Epithelial cell of prostate (primary cell): ENCODE measurements at regions not wholly inside any gene's neighbourhood (a gene's known extent, or its start where the extent isn't known, plus 50 kb on each side); places are given as distances from the start of the nearest gene placed in this dataset.

ENCODE experiments used
- DNase-seq: peaks from one replicate; pipeline ENCODE4 v3.0.0-alpha.2; 2011; ENCODE audit warnings: low read depth, low spot score
- H3K27ac ChIP-seq: fragments of 450-650 bp; 2 replicates; pipeline ENCODE4 v1.5.1; 2017; ENCODE audit warnings: mild to moderate bottlenecking

- no peak overlapping the region for H3K27ac ChIP-seq
- DNase-seq, result no peak
Measured at GRCh38 chr16:13391337-13391736, 489.9 kb downstream of the SHISA9 start.

- no peak overlapping the region for H3K27ac ChIP-seq
- no peak for DNase-seq
Measured at GRCh38 chr16:13392341-13392740, 490.9 kb downstream of the SHISA9 start.

GRCh38 chr16:13393816-13394215 is 492.4 kb downstream of the SHISA9 start:
- no peak overlapping the region for H3K27ac ChIP-seq
- DNase-seq, result no peak

GRCh38 chr16:13394488-13394887 is 493.1 kb downstream of the SHISA9 start:
- no peak overlapping the region for H3K27ac ChIP-seq
- no peak for DNase-seq

GRCh38 chr16:13397126-13397525 is 495.7 kb downstream of the SHISA9 start:
- no peak for DNase-seq
- no peak overlapping the region for H3K27ac ChIP-seq

- H3K27ac ChIP-seq, result no peak overlapping the region
- DNase-seq, result no peak
Measured at GRCh38 chr16:13401641-13402040, 500.2 kb downstream of the SHISA9 start.

- no peak for DNase-seq
Measured at GRCh38 chr16:13402601-13403000, 501.2 kb downstream of the SHISA9 start.

GRCh38 chr16:13403326-13403725 is 501.9 kb downstream of the SHISA9 start:
- no peak for DNase-seq
- no peak overlapping the region for H3K27ac ChIP-seq

More at GRCh38 chr16:13402601-13403000, 501.2 kb downstream of the SHISA9 start:
- H3K27ac ChIP-seq, result no peak overlapping the region

- no peak overlapping the region for H3K27ac ChIP-seq
- no peak for DNase-seq
Measured at GRCh38 chr16:13414154-13414553, 505.8 kb upstream of the ERCC4 start.

GRCh38 chr16:13419589-13419988 is 500.4 kb upstream of the ERCC4 start:
- no peak overlapping the region for H3K27ac ChIP-seq
- no peak for DNase-seq

- DNase-seq, result no peak
- no peak overlapping the region for H3K27ac ChIP-seq
Measured at GRCh38 chr16:13421726-13422125, 498.2 kb upstream of the ERCC4 start.

GRCh38 chr16:13425836-13426235 is 494.1 kb upstream of the ERCC4 start:
- no peak overlapping the region for H3K27ac ChIP-seq
- DNase-seq, result no peak

GRCh38 chr16:13426269-13426668 is 493.7 kb upstream of the ERCC4 start:
- no peak for DNase-seq
- H3K27ac ChIP-seq, result no peak overlapping the region

- no peak for DNase-seq
- H3K27ac ChIP-seq, result no peak overlapping the region
Measured at GRCh38 chr16:13426736-13427135, 493.2 kb upstream of the ERCC4 start.

GRCh38 chr16:13427943-13428342 is 492.0 kb upstream of the ERCC4 start:
- no peak for DNase-seq
- no peak overlapping the region for H3K27ac ChIP-seq

- H3K27ac ChIP-seq, result no peak overlapping the region
- DNase-seq, result no peak
Measured at GRCh38 chr16:13429416-13429815, 490.5 kb upstream of the ERCC4 start.

- no peak for DNase-seq
Measured at GRCh38 chr16:13435415-13435814, 484.5 kb upstream of the ERCC4 start.

GRCh38 chr16:13435873-13436474 is 484.0 kb upstream of the ERCC4 start:
- DNase-seq, result no peak
- no peak overlapping the region for H3K27ac ChIP-seq

More at GRCh38 chr16:13435415-13435814, 484.5 kb upstream of the ERCC4 start:
- H3K27ac ChIP-seq, result no peak overlapping the region

GRCh38 chr16:13436641-13437412 is 483.1 kb upstream of the ERCC4 start:
- H3K27ac ChIP-seq, result no peak overlapping the region
- no peak for DNase-seq

- no peak for DNase-seq
- no peak overlapping the region for H3K27ac ChIP-seq
Measured at GRCh38 chr16:13437413-13437795, 482.6 kb upstream of the ERCC4 start.

GRCh38 chr16:13438064-13438463 is 481.9 kb upstream of the ERCC4 start:
- no peak for DNase-seq
- no peak overlapping the region for H3K27ac ChIP-seq

GRCh38 chr16:13439766-13440165 is 480.2 kb upstream of the ERCC4 start:
- no peak overlapping the region for H3K27ac ChIP-seq

More at GRCh38 chr16:13439766-13440165, 480.2 kb upstream of the ERCC4 start:
- DNase-seq, result no peak
